NT2/D1 (cell line): ENCODE measurements at regions not wholly inside any gene's neighbourhood (a gene's known extent, or its start where the extent isn't known, plus 50 kb on each side); places are given as distances from the start of the nearest gene placed in this dataset.
"Not testable (repeated sequence)": the region's sequence is repeated elsewhere in the genome, so short reads cannot be mapped to it uniquely, and the experiment has no call there.

ENCODE experiments used
- DNase-seq: peaks from one replicate; pipeline ENCODE4 v3.0.0-alpha.2; 2011; ENCODE audit warnings: low read depth, low spot score
- H3K27me3 ChIP-seq: 2 replicates; pipeline ENCODE4 v1.6.0; 2011; ENCODE audit warnings: mild to moderate bottlenecking; ENCODE audit not compliant: insufficient read length, insufficient read depth
- H3K36me3 ChIP-seq: 2 replicates; pipeline ENCODE4 v1.6.1; 2011; ENCODE audit warnings: mild to moderate bottlenecking, low read length, mixed read lengths; ENCODE audit not compliant: insufficient read depth, insufficient read length
- H3K4me1 ChIP-seq: 2 replicates; pipeline ENCODE4 v1.5.1; 2011; ENCODE audit not compliant: insufficient read depth, insufficient read length
- H3K4me3 ChIP-seq: 2 replicates; pipeline ENCODE4 v1.5.1; 2011; ENCODE audit warnings: low read depth; ENCODE audit not compliant: insufficient read length
- H3K9ac ChIP-seq: 2 replicates; pipeline ENCODE4 v1.6.0; 2011; ENCODE audit warnings: low read depth; ENCODE audit not compliant: insufficient read length
- H3K9me3 ChIP-seq: 2 replicates; pipeline ENCODE4 v1.5.1; 2011; ENCODE audit warnings: mild to moderate bottlenecking, low read length; ENCODE audit not compliant: insufficient read depth
- SUZ12 ChIP-seq: IDR thresholded peaks from 2 replicates; pipeline ENCODE4 v1.6.1; 2011; ENCODE audit not compliant: insufficient read length, insufficient read depth; ENCODE audit errors: extremely low read depth
- YY1 ChIP-seq: IDR thresholded peaks from 2 replicates; pipeline ENCODE4 v1.6.1; 2011; ENCODE audit not compliant: insufficient read length, insufficient read depth
- ZNF274 ChIP-seq: IDR thresholded peaks from 2 replicates; pipeline ENCODE4 v1.6.1; 2011; ENCODE audit warnings: mild to moderate bottlenecking, low read depth, low read length

DNA sequence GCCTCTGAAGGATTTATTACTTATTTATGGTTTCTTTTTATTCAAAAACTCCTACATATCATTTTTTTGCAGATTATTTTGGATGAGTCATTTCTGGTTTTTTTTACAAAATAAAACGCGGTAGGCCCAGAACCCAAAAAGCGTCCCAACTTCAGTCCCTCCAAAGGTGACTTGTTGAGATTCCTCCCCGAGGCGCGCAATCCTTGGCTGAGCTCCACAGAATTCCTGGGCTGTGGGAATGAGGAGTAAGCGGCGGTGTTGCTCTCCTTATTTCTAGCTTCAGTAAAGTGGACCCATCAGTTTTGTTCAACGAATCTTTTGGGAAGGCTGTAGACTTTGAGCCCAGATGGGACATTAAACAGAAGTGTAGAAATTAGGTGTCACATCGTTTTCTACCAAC is 67.0 kb upstream of the RMP24 start:
- Histone ChIP-seq H3K4me3 (no peak overlapping the region), H3K27me3 (no peaks in the 10 kb centered on the region), H3K9me3 (no peaks in the 10 kb centered on the region), H3K4me1 (no peaks in the 10 kb centered on the region), H3K36me3 (no peaks in the 10 kb centered on the region), H3K9ac (no peak overlapping the region)
- DNase-seq: no peak
- TF ChIP-seq SUZ12 (no peak), ZNF274 (no peak), YY1 (no peak)

DNA sequence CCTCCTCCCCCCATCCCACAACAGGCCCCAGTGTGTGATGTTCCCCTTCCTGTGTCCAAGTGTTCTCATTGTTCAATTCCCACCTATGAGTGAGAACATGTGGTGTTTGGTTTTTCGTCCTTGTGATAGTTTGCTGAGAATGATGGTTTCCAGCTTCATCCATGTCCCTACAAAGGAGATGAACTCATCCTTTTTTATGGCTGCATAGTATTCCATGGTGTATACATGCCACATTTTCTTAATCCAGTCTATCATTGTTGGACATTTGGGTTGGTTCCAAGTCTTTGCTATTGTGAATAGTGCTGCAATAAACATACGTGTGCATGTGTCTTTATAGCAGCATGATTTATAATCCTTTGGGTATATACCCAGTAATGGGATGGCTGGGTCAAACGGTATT is 66.2 kb upstream of the RMP24 start:
- H3K9ac ChIP-seq, H3K4me1 ChIP-seq, H3K27me3 ChIP-seq, H3K9me3 ChIP-seq, H3K4me3 ChIP-seq, H3K36me3 ChIP-seq, DNase-seq: not testable (repeated sequence)

- no peak overlapping the region for H3K9ac ChIP-seq
- H3K27me3 ChIP-seq: no peaks in the 10 kb centered on the region
- no peak overlapping the region for H3K4me3 ChIP-seq
- H3K4me1 ChIP-seq: no peaks in the 10 kb centered on the region
- no peaks in the 10 kb centered on the region for H3K36me3 ChIP-seq
- TF ChIP-seq YY1: no peak
- TF ChIP-seq SUZ12: no peak
- no peak for TF ChIP-seq ZNF274
- DNase-seq: no peak
- H3K9me3 ChIP-seq: no peaks in the 10 kb centered on the region
These were observed 62.2 kb upstream of the RMP24 start for GRCh38 chr18:35910327-35910726.

DNA sequence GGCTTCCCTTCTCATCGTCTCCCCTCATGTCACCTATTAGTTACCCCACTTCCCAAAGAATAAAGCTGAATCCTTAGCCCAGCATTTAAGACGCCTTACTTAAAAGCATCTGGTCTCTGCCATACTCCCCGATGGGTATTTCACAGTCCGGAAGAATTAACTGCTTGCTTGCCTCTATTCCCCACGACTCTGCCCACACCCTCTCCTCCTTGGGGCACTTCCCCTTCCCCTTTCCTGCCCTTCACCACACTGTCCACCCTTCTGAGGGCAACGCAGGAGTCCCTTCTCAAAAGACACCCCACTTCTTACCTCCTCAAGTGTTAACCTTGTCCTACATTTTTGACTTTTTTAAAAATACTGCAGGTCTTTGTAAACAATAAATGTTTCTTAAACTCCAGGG is 60.1 kb upstream of the RMP24 start:
- Histone ChIP-seq H3K9ac (no peak overlapping the region), H3K36me3 (no peaks in the 10 kb centered on the region), H3K9me3 (no peaks in the 10 kb centered on the region), H3K4me3 (no peak overlapping the region), H3K4me1 (no peaks in the 10 kb centered on the region), H3K27me3 (no peaks in the 10 kb centered on the region)
- DNase-seq: no peak
- TF ChIP-seq ZNF274: no peak
- no peak for TF ChIP-seq YY1
- no peak for TF ChIP-seq SUZ12

GRCh38 chr18:35915056-35915455 is 57.4 kb upstream of the RMP24 start:
- no peak for DNase-seq
- H3K36me3 ChIP-seq: no peaks in the 10 kb centered on the region
- H3K9me3 ChIP-seq: no peaks in the 10 kb centered on the region
- H3K4me1 ChIP-seq: no peaks in the 10 kb centered on the region
- no peak overlapping the region for H3K9ac ChIP-seq
- H3K4me3 ChIP-seq: no peak overlapping the region
- TF ChIP-seq ZNF274 (no peak), SUZ12 (no peak), YY1 (no peak)
- H3K27me3 ChIP-seq: no peaks in the 10 kb centered on the region

GRCh38 chr18:35917043-35917442 is 55.4 kb upstream of the RMP24 start:
- no peaks in the 10 kb centered on the region for H3K27me3 ChIP-seq
- no peaks in the 10 kb centered on the region for H3K9me3 ChIP-seq
- no peak overlapping the region for H3K9ac ChIP-seq
- no peaks in the 10 kb centered on the region for H3K36me3 ChIP-seq
- TF ChIP-seq ZNF274: no peak
- no peaks in the 10 kb centered on the region for H3K4me1 ChIP-seq
- H3K4me3 ChIP-seq: no peak overlapping the region
- DNase-seq: no peak

GRCh38 chr18:35918564-35918963 is 53.9 kb upstream of the RMP24 start:
- H3K27me3 ChIP-seq: no peaks in the 10 kb centered on the region
- no peak for DNase-seq
- H3K36me3 ChIP-seq: no peaks in the 10 kb centered on the region
- H3K9ac ChIP-seq: no peak overlapping the region
- no peaks in the 10 kb centered on the region for H3K4me1 ChIP-seq
- H3K4me3 ChIP-seq: no peak overlapping the region
- no peak for TF ChIP-seq YY1
- TF ChIP-seq ZNF274: no peak
- no peak for TF ChIP-seq SUZ12
- no peaks in the 10 kb centered on the region for H3K9me3 ChIP-seq

- no peak for DNase-seq
- no peak overlapping the region for H3K4me3 ChIP-seq
- H3K4me1 ChIP-seq: no peaks in the 10 kb centered on the region
These were observed 53.3 kb upstream of the RMP24 start for GRCh38 chr18:35919179-35919578.

DNA sequence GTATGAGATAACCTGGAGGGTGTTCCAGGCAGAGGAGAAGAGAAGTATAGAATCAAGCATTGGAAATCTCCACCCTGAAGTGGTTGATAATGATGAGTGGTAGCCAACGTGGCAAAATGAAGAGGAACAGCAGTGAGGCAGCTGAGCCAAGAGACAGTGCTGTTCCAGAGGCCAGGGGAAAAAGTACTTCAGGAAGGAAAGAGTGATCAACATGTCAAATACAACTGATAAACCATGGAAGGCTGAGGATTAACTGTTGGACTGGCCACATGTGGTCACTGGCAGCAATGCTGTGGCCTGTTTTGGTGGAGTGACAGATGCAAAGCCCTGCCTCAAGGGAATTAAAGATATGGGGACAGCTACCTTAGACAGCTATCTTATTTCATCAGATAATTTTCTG is 51.9 kb upstream of the RMP24 start:
- Histone ChIP-seq H3K9ac (no peak overlapping the region), H3K4me1 (no peaks in the 10 kb centered on the region), H3K9me3 (no peaks in the 10 kb centered on the region), H3K27me3 (no peaks in the 10 kb centered on the region), H3K36me3 (no peaks in the 10 kb centered on the region), H3K4me3 (no peak overlapping the region)
- TF ChIP-seq ZNF274 (no peak), YY1 (no peak), SUZ12 (no peak)
- DNase-seq: no peak

More at GRCh38 chr18:35919179-35919578, 53.3 kb upstream of the RMP24 start:
- no peak overlapping the region for H3K9ac ChIP-seq
- no peaks in the 10 kb centered on the region for H3K36me3 ChIP-seq
- H3K9me3 ChIP-seq: no peaks in the 10 kb centered on the region
- H3K27me3 ChIP-seq: no peaks in the 10 kb centered on the region
- no peak for TF ChIP-seq ZNF274
- TF ChIP-seq SUZ12: no peak
- no peak for TF ChIP-seq YY1
